Right lobe of liver (tissue), 6 donors: ENCODE measurements at regions not wholly inside any gene's neighbourhood (a gene's known extent, or its start where the extent isn't known, plus 50 kb on each side); places are given as distances from the start of the nearest gene placed in this dataset.

Experiments
- ATAC-seq, 4 donors: fragments of 200-7000 bp; cut with Tn5 transposase; one replicate each; pipeline ENCODE4 v1.9.1; 2020; ENCODE audit warnings: mild to moderate bottlenecking in 4 of 4, moderate library complexity in 4 of 4
- DNase-seq, 3 donors: peaks; one replicate each; pipeline ENCODE4 v3.0.0-alpha.2; 2020
- H3K27ac ChIP-seq, 3 donors: fragments of 200-600 bp; one replicate each; pipeline ENCODE4 v1.8.0; 2022
- H3K27me3 ChIP-seq, 2 donors: fragments of 200-600 bp; one replicate each; pipeline ENCODE4 v1.8.0; 2022
- H3K36me3 ChIP-seq, 4 donors: fragments of 200-600 bp; sonication (generic) in 1 of 4; one replicate each; pipeline versions ENCODE4 v1.5.1 to v1.8.0; 2017 to 2022; ENCODE audit warnings: control low read depth in 1 of 4
- H3K4me1 ChIP-seq, 4 donors: fragments of 200-600 bp; sonication (generic) in 1 of 4; one replicate each; pipeline versions ENCODE4 v1.5.1 to v1.8.0; 2017 to 2022; ENCODE audit warnings: control low read depth in 1 of 4
- H3K4me3 ChIP-seq, 3 donors: fragments of 200-600 bp; one replicate each; pipeline ENCODE4 v1.8.0; 2022
- H3K9me3 ChIP-seq, 4 donors: fragments of 200-600 bp; sonication (generic) in 1 of 4; one replicate each; pipeline versions ENCODE4 v1.5.1 to v1.8.0; 2017 to 2022; ENCODE audit warnings: control low read depth in 1 of 4
- CTCF ChIP-seq, 4 donors: fragments of 200-600 bp in 3 of 4; fragments of 450-650 bp in 1 of 4; IDR thresholded peaks; one replicate each; pipeline versions ENCODE4 v1.5.1 to v1.8.0; 2016 to 2022; ENCODE audit warnings: antibody characterized with exemption in 4 of 4, mild to moderate bottlenecking in 2 of 4
- POLR2A ChIP-seq: fragments of 450-650 bp; IDR thresholded peaks from one replicate; pipeline ENCODE4 v1.6.1; 2017; ENCODE audit warnings: antibody characterized with exemption, mild to moderate bottlenecking
- WGBS: methylation state at CpG from one replicate; pipeline ENCODE4 v1.1.6; 2018; ENCODE audit warnings: low coverage, low lambda C conversion rate; ENCODE audit not compliant: insufficient coverage; ENCODE audit errors: missing lambda C conversion rate; 5-methylcytosine and 5-hydroxymethylcytosine counted together
- intact Hi-C, 2 donors: fragments of 100-400 bp; cut with DNase I; formaldehyde crosslinking; loops; one replicate each; pipeline versions ENCODE4 v1.11.2 to v1.14.1; 2022
- donor health status: DM: no; HTN: yes; CAD: no.
- donor health status: DM: no; HTN: no; CAD: no.
- donor health status: DM: no; HTN: no; CAD: no.
- donor health status: DM: no; HTN: yes; CAD: no.
- donor health status: DM: no; HTN: yes; CAD: no.

- intact Hi-C loops = no loop called here
- Histone ChIP-seq H3K27me3 (no peaks in the 10 kb centered on the region), H3K36me3 (no peaks in the 10 kb centered on the region), H3K4me1 (no peaks in the 10 kb centered on the region), H3K9me3 (no peaks in the 10 kb centered on the region), H3K4me3 (no peak overlapping the region), H3K27ac (no peak overlapping the region)
- ATAC-seq (no peak), DNase-seq (no peak)
- WGBS = 67% methylated on average over 5 of the region's 5 CpGs
- TF ChIP-seq POLR2A (no peak), CTCF (IDR thresholded peaks at IDR 0.05) (no peak)
Measured at GRCh38 chr6:89013438-89013837, 50.0 kb upstream of the RNGTT start.
